NCI-H146 treated with DMSO at 0.1 percent for 48 hours (cell line): ENCODE measurements at regions not wholly inside any gene's neighbourhood (a gene's known extent, or its start where the extent isn't known, plus 50 kb on each side); places are given as distances from the start of the nearest gene placed in this dataset.

ENCODE experiments used
- DNase-seq: peaks from one replicate; lab custom pipeline; 2025; ENCODE audit not compliant: unreplicated experiment; lab: John Stamatoyannopoulos, UW

GRCh38 chr14:39946807-39947206 is 514.6 kb upstream of the FBXO33 start:
- no peak for DNase-seq

GRCh38 chr14:39939023-39939422 is 506.8 kb upstream of the FBXO33 start:
- DNase-seq, result no peak

- no peak for DNase-seq
These were observed 480.2 kb upstream of the FBXO33 start for GRCh38 chr14:39912192-39913100.

- DNase-seq, result no peak
These were observed 465.4 kb upstream of the FBXO33 start for GRCh38 chr14:39897657-39898056.

GRCh38 chr14:39890026-39890425 is 457.8 kb upstream of the FBXO33 start:
- DNase-seq, result no peak

- DNase-seq, result no peak
These were observed 451.9 kb upstream of the FBXO33 start for GRCh38 chr14:39884091-39884490.

- DNase-seq, result no peak
These were observed 448.7 kb upstream of the FBXO33 start for GRCh38 chr14:39880965-39881364.

- DNase-seq, result no peak
These were observed 448.0 kb upstream of the FBXO33 start for GRCh38 chr14:39880106-39880695.

GRCh38 chr14:39877577-39878190 is 445.5 kb upstream of the FBXO33 start:
- no peak for DNase-seq

GRCh38 chr14:39876916-39877315 is 444.7 kb upstream of the FBXO33 start:
- DNase-seq, result no peak

- no peak for DNase-seq
These were observed 442.8 kb upstream of the FBXO33 start for GRCh38 chr14:39875028-39875427.

- DNase-seq, result no peak
These were observed 441.6 kb upstream of the FBXO33 start for GRCh38 chr14:39873791-39874190.

GRCh38 chr14:39868949-39869348 is 436.7 kb upstream of the FBXO33 start:
- no peak for DNase-seq

GRCh38 chr14:39868251-39868650 is 436.0 kb upstream of the FBXO33 start:
- DNase-seq, result no peak

GRCh38 chr14:39863441-39863840 is 431.2 kb upstream of the FBXO33 start:
- no peak for DNase-seq

GRCh38 chr14:39861696-39862095 is 429.5 kb upstream of the FBXO33 start:
- no peak for DNase-seq

- DNase-seq, result no peak
These were observed 429.0 kb upstream of the FBXO33 start for GRCh38 chr14:39861229-39861600.

- DNase-seq, result no peak
These were observed 428.5 kb upstream of the FBXO33 start for GRCh38 chr14:39860596-39861228.

- no peak for DNase-seq
These were observed 427.1 kb upstream of the FBXO33 start for GRCh38 chr14:39859314-39859713.

GRCh38 chr14:39857376-39858055 is 425.3 kb upstream of the FBXO33 start:
- DNase-seq, result no peak

- DNase-seq, result no peak
These were observed 421.2 kb upstream of the FBXO33 start for GRCh38 chr14:39853441-39853840.
